ENCODE measurements at regions not wholly inside any gene's neighbourhood (a gene's known extent, or its start where the extent isn't known, plus 50 kb on each side); places are given as distances from the start of the nearest gene placed in this dataset.

- DNase-seq = no peak
- in situ Hi-C loops (cut with HindIII; ENCODE audit: low pct_ligation_motif_present, low pct_unique_long_range_greater_than_20kb, low sequenced_read_pairs) = no loop called here
These were observed 649.4 kb downstream of the IRX1 start for GRCh38 chr5:4245076-4245475.

GRCh38 chr5:4245511-4245910 is 649.9 kb downstream of the IRX1 start:
- no peak for DNase-seq
- in situ Hi-C loops (cut with HindIII; ENCODE audit: low pct_ligation_motif_present, low pct_unique_long_range_greater_than_20kb, low sequenced_read_pairs) = no loop called here

DNA sequence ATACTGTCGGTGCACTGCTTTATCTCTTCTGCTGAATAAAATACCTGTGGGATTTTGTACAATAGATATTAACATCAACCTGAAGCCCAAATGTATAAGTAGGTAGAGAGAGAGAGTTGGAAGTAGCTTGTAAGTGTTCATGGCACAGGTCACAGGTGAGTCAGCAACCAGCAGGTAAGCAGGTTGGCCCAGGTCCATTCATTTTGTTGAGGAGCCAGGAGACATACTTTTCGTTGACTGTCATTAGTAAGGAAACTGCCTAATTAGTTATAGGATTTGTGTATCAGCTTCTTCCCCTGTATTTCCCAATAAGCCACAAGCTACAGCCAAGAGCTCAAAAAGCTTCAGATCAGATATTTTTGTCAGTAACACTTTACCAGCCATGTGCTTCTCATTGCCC is 650.8 kb downstream of the IRX1 start:
- DNase-seq = no peak
- in situ Hi-C loops (cut with HindIII; ENCODE audit: low pct_ligation_motif_present, low pct_unique_long_range_greater_than_20kb, low sequenced_read_pairs) = no loop called here

GRCh38 chr5:4250254-4250653 is 654.6 kb downstream of the IRX1 start:
- DNase-seq = no peak
- in situ Hi-C loops (cut with HindIII; ENCODE audit: low pct_ligation_motif_present, low pct_unique_long_range_greater_than_20kb, low sequenced_read_pairs) = no loop called here

DNA sequence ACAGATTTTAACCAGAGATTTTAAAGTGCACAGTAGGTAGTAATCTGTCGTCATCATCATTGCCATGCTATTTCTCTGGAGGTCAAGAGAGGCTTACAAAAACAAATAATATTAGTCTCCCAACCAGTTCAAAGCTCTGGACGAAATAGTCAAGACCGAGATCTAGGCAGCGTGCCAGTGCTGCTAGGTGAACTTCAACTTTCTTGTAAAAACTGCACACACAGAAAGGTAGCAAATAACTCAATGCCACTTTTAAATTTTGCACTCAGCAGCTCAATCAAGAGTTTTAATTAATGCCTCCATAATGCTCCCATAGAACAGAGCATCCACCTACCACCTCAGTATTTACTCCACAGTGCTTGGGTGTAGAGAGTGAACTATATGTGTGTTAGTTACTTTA is 656.8 kb downstream of the IRX1 start:
- no peak for DNase-seq
- in situ Hi-C loops (cut with HindIII; ENCODE audit: low pct_ligation_motif_present, low pct_unique_long_range_greater_than_20kb, low sequenced_read_pairs) = no loop called here

GRCh38 chr5:4254736-4255135 is 659.1 kb downstream of the IRX1 start:
- no peak for DNase-seq
- in situ Hi-C loops (cut with HindIII; ENCODE audit: low pct_ligation_motif_present, low pct_unique_long_range_greater_than_20kb, low sequenced_read_pairs) = no loop called here

GRCh38 chr5:4255441-4255840 is 659.8 kb downstream of the IRX1 start:
- in situ Hi-C loops (cut with HindIII; ENCODE audit: low pct_ligation_motif_present, low pct_unique_long_range_greater_than_20kb, low sequenced_read_pairs) = no loop called here
- DNase-seq = no peak

DNA sequence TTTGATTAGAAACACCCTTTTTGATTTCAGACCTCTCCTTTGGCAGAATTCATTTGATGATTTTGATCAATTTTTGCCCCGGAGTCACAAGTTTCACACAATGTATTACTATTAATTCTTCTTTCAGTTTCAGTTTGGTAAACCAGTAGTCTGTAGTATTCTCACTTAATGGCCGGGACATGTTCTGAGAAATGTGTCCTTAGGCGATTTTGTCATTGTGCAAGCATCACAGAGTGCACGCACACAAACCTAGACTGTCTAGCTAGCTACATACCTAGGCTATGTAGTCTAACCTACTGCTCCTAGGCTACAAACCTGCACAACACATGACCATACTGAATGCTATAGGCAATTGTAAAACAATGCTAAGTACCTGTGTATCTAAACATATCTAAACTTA is 662.5 kb downstream of the IRX1 start:
- DNase-seq = no peak
- in situ Hi-C loops (cut with HindIII; ENCODE audit: low pct_ligation_motif_present, low pct_unique_long_range_greater_than_20kb, low sequenced_read_pairs) = no loop called here

DNA sequence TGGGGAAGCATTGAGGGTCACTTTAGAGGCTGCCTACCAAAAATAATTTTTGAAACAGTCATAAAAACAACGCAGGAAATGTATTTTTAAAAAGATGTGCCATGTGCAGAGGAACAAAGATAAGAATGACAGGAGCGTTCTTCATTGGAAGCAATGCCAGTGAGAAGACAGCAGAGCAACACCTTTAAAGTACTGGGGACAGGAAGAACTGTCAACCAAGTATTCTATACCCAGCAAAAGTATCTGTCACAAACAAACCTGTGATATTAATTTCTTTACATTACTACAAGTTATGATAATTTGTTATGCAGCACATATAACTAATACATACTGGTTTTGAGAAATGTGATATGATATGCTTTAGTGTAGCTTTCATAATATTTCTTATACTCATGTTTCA is 675.6 kb downstream of the IRX1 start:
- in situ Hi-C loops (cut with HindIII; ENCODE audit: low pct_ligation_motif_present, low pct_unique_long_range_greater_than_20kb, low sequenced_read_pairs) = no loop called here

GRCh38 chr5:4275232-4275631 is 679.6 kb downstream of the IRX1 start:
- in situ Hi-C loops (cut with HindIII; ENCODE audit: low pct_ligation_motif_present, low pct_unique_long_range_greater_than_20kb, low sequenced_read_pairs) = no loop called here
- DNase-seq = no peak

More for the DNA sequence above, 675.6 kb downstream of the IRX1 start:
- no peak for DNase-seq

DNA sequence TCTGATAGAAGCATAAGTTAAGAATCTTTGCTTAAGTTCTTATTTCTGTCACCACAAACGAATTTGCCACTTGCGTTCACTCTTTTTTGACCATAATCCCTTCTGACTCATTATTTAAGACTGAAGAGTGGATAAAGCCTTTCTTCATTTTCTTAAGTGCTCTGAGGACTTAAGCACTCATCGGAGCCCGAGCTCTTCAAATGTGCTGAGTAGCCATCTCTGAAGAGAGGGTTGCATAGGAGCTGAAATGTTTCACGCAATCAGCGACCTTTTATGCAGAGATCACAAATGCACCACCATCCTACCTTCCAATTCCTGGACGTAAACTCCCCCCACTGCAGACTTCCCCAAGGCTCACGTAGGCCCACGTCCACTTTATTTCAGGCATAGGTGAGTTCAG is 699.2 kb downstream of the IRX1 start:
- DNase-seq = no peak
- in situ Hi-C loops (cut with HindIII; ENCODE audit: low pct_ligation_motif_present, low pct_unique_long_range_greater_than_20kb, low sequenced_read_pairs) = no loop called here

- no peak for DNase-seq
- in situ Hi-C loops (cut with HindIII; ENCODE audit: low pct_ligation_motif_present, low pct_unique_long_range_greater_than_20kb, low sequenced_read_pairs) = no loop called here
These were observed 700.2 kb downstream of the IRX1 start for GRCh38 chr5:4295663-4296339.

- no peak for DNase-seq
- in situ Hi-C loops (cut with HindIII; ENCODE audit: low pct_ligation_motif_present, low pct_unique_long_range_greater_than_20kb, low sequenced_read_pairs) = no loop called here
These were observed 710.4 kb downstream of the IRX1 start for GRCh38 chr5:4306057-4306456.

GRCh38 chr5:4309026-4309425 is 713.4 kb downstream of the IRX1 start:
- no peak for DNase-seq
- in situ Hi-C loops (cut with HindIII; ENCODE audit: low pct_ligation_motif_present, low pct_unique_long_range_greater_than_20kb, low sequenced_read_pairs) = no loop called here

GRCh38 chr5:4313138-4313537 is 717.5 kb downstream of the IRX1 start:
- no peak for DNase-seq
- in situ Hi-C loops (cut with HindIII; ENCODE audit: low pct_ligation_motif_present, low pct_unique_long_range_greater_than_20kb, low sequenced_read_pairs) = no loop called here

- in situ Hi-C loops (cut with HindIII; ENCODE audit: low pct_ligation_motif_present, low pct_unique_long_range_greater_than_20kb, low sequenced_read_pairs) = no loop called here
These were observed 724.0 kb downstream of the IRX1 start for GRCh38 chr5:4319478-4320128.

DNA sequence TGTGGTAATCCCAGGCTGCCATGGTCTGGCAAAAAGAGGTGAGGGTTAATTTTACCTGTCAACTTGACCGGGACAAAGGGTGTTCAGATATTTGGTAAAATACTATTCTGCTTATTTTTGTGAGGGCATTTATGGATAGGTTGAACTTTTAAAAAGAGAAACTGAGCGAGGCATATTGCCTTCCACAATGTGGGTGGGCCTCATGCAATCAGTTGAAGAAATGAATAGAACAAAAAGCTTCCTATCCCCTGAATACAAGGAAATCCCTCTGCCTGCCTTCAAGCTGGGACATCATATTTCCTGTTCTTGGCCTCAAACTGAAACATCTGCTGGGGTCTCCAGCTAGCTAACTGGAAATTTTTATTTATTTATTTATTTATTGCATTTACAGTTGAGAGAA is 734.7 kb downstream of the IRX1 start:
- DNase-seq = no peak
- in situ Hi-C loops (cut with HindIII; ENCODE audit: low pct_ligation_motif_present, low pct_unique_long_range_greater_than_20kb, low sequenced_read_pairs) = no loop called here

More at GRCh38 chr5:4319478-4320128, 724.0 kb downstream of the IRX1 start:
- no peak for DNase-seq

- in situ Hi-C loops (cut with HindIII; ENCODE audit: low pct_ligation_motif_present, low pct_unique_long_range_greater_than_20kb, low sequenced_read_pairs) = no loop called here
- DNase-seq = no peak
These were observed 739.4 kb downstream of the IRX1 start for GRCh38 chr5:4335078-4335477.

GRCh38 chr5:4337519-4337918 is 741.9 kb downstream of the IRX1 start:
- in situ Hi-C loops (cut with HindIII; ENCODE audit: low pct_ligation_motif_present, low pct_unique_long_range_greater_than_20kb, low sequenced_read_pairs) = no loop called here
- DNase-seq = no peak

DNA sequence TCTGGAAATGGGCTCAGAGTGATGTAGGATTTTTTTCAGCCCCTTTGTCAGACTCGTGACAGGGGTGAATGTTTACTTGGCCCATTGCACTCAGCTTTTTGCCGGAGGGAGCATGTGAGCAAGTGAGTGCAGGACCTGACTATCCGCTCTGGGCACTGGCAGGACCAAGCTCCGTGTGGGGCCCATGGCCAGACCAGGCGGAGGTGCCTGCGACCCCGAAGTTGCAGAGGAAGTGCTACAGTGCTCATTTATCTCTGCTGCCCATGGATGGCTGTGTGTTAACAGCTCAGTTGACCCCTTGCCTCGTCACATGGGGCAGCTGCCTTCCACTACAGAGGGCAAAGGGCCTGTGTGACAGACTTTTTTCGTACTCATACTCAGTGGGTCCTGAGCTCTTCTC is 744.3 kb downstream of the IRX1 start:
- in situ Hi-C loops (cut with HindIII; ENCODE audit: low pct_ligation_motif_present, low pct_unique_long_range_greater_than_20kb, low sequenced_read_pairs) = no loop called here
- DNase-seq = no peak
